Stimulated activated CD4-positive, alpha-beta T cell treated with anti-CD3 and anti-CD28 coated beads, TNF-alpha, amount 100 ng/mL, for 24 hours (primary cell): ENCODE measurements at regions not wholly inside any gene's neighbourhood (a gene's known extent, or its start where the extent isn't known, plus 50 kb on each side); places are given as distances from the start of the nearest gene placed in this dataset.

ENCODE experiments used
- DNase-seq, 3 experiments: peaks; one replicate each; pipeline ENCODE4 v3.0.0-alpha.2; 2020; ENCODE audit warnings: low read depth in 3 of 3

DNA sequence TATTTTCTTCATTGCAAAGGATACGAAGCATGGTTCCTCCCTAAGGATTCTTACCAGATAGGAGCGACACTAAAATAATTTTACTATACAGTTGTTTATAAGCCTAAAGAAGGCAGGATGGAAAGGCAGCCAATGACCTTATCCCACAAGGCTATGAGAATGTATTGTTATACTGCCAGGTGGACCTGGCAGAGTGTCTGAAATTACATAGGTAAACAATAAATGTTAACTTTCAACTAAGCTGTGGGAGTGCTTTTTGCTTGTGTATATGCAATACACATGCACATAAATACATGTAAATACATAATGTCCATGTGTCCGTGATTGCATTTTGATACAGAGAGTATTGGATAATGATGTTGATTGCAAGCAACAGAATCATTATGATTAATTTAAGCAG lies 850.6 kb downstream of the CENPC start:
- no peak for DNase-seq

DNA sequence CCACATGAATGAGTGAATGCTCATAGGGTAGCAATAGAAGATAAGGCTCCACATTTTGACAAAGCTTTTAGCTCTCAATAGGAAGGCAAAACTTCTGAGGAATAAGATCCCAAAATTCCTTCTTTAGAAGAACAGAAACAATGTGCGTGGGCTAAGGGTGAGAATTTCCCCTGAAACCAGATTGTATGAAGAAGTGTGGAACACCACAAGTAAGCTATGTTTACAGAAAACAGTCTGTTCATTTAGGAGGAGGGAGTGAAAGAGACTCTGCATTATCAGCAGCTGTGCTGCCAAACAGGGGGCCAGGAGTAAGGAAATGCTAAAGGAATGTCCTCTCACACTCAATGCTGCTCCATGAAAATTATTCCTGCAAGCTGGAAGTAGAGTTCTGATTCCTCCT lies 851.6 kb downstream of the CENPC start:
- DNase-seq = no peak

DNA sequence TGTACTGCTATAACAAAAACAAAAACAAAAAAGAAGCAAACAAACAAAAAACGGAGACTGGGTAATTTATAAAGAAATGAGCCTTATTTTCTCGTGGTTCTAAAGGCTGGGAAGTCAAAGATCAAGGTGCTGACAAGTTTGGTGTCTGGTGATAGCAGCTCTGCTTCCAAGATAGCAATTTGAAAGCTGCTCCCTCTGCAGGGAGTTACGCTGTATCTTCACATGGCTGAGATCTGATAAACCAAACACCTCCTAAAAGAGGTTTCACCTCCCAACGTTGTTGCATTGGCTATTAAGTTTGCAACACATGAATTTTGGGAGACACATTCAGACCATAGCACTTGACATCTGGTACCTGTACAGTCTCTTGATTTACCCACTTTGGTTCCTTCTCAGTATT lies 854.2 kb downstream of the CENPC start:
- DNase-seq = no peak

DNA sequence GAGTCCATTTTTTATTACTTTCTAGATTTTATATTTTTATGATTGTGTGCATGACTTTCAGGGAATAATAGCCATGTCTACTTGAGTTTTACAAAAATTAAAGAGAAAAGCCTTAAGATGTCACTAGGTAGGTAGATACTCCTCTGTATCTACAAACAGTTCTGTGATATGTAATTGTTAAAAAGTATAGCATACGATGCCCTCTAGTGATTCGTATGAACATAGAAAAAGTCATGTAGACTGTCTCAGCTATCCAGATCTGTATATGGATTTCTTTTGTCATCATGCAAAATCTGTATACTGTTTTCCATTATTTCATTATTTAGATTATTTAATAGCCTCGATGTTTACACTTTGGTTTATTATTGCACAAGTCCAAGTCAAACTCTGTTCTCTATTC lies 856.6 kb downstream of the CENPC start:
- no peak for DNase-seq

DNA sequence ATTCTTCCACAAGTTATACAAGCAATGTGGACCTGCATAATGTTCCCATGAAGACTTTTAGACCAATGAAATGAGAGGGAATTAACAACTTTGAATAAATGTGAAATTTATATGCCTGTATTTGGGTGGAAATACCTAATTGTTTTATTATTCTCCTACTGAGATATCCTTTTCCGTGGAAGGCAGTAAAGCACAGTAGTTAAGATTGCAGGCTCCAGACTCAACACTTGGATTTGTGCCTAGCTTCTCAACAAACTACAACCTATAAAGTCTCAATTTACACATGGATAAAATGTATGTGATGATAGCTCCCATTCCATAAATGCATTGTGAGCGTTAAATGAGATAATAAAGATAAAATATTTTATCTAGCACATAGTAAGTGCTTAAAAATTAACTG lies 857.8 kb downstream of the CENPC start:
- DNase-seq = no peak

DNA sequence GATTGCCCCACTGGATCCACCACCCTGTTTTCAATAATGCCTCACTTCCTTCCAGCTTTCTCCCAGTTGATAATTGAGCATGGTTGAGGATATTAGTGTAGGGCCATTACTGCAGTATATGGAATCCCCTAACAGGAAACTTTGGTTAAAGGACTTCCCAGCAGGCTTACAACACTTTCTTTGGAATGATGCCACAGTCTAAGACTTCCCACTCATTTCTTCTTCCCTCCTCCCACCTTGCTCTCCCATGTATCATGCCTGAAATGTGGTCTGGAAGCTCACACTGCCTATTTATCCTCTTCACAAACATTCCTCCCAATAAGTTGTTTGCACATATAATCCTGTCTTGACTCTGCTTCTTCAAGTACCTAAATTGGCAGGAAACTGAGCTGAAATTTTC lies 863.3 kb downstream of the CENPC start:
- DNase-seq = no peak

DNA sequence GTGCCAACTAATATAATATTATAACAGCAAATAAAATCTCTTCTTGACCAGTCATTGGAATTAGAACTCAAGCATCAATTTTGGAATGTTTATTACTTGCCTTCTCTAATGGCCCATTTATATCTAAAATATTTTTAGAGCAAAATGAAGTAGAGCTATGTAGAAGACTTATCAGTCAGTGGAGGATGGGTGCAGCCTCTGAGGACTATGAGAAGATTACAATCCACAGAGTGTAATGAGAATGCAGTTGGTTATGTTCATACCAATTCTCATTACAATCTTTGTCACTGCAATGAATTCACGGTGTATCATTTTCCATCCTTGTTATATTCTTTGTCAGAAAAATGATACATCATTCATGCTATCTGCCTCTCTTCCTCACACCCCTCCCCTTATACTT lies 878.1 kb downstream of the CENPC start:
- no peak for DNase-seq

DNA sequence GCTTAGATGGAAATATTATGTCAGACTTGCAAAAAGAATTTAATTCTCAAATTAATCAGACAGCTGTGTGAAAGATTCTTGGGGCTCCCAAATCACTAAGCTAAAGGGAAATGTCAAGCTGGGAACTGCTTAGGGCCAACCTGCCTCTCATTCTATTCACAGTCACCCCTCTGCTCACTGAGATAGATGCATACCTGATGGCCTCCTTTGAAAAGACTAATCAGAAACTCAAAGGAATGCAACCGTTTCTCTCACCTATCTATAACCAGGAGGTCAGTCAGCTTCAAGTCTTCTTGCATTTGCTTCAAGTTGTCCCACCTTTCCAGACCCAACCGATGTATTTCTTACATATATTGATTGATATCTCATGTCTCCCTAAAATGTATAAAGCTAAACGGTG lies 882.7 kb downstream of the CENPC start:
- no peak for DNase-seq

DNA sequence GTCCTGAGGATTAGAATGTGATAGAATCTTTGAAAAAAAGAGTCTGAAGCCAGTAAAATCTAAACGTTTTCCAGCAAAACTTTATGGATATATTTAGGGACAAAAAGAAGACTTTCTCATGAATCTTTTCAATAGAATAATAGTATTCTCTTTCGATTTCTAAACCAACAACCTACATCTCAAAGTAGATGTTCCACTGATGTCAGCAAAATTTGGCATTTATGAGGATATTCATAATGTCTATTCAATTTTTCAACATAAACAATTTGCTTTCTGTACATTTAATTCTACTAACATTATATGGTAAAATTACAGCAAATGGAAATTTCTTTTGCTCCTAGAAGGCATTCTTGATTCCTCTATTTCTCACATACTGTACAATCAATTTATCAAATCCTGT lies 886.5 kb downstream of the CENPC start:
- DNase-seq = no peak

DNA sequence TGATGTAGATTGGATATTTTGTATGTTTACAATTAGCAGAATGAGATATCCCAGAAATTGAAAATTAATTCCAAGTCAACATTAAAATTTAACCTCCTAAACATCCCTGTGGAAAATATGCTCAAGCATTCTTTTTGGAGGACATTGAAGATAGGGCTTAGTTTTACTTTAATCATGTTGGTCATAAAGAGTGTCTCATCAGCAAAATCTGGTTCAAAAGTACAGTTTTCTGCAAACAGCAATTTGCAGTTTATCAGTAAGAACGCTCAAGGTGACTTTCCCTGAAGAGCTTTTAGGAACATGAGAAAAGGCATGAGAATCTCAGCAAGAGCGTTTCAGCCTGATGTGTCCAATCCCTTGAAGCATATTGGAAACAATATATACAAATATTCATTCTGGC lies 889.8 kb downstream of the CENPC start:
- DNase-seq = no peak

DNA sequence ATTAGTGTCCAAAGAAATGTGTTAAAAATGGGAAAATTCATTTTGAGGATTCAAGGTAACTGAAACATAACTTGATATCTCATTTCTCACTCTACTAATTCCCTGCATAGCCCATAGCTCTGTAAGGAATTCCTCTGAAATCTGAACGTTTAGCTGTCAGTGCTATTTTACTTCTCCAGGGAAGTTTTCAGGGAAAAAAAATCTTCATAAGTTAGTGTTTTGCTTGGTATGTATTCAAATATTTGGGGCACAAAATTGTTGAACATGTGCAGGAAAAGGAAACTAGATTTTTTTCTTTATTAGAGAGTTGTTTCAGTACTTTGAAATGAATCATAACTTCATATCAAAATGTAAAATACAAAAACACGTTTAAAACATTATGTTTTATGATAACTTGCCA lies 891.4 kb downstream of the CENPC start:
- no peak for DNase-seq

DNA sequence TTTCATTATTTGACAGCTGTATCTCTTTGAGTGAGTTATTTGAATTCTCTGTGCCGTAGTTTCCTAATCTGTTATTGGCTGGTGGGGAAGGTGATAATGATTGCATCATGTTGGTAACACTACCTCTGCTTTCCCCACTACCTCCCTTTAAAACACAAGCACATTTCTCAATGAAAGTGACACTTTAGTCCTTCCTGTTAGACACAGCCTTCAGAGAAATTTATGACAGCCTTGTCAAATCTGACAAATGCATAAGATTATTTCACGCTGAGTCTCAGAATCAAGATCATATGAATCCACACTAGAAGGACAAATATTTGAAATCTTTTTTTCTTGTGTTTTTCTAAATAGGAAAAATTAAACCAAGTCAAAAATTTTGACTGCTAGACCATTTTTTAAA lies 896.1 kb downstream of the CENPC start:
- DNase-seq = no peak

DNA sequence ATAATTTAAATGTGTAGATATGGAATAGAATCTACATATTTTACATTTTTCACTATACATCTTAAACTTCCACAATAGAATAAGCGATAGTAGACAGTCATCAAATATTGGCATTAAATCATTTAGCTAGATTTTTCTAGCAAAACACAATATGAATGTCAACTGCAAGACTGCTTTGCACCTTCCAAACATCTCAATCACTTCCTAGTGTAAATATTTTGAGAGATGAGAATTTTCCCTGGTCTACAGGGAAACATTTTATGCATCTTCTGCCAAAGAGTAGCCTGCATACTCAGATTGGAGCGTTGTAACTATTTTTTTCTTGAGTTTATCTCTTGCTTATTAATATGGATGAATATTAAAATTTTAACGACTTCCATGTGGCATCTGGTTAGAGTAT lies 897.4 kb downstream of the CENPC start:
- DNase-seq = no peak

DNA sequence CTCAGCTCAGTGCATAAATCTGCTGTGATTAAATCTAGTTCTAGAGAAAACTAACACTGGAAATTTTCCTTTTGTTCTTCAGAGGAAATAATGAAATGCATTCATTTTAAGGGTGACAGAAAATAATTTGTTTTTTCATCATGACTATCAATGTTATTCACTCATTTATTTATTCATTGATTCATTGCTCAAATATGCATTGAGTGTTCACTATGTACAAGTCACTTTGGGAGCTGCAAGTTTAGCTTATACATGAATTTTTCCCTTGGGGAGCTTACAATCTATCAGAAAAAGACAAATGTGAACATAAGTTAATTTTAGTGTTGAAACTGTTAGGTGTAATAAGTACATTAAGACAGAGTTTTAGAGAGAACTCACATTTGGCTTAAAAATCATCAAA lies 897.8 kb downstream of the CENPC start:
- DNase-seq = no peak

DNA sequence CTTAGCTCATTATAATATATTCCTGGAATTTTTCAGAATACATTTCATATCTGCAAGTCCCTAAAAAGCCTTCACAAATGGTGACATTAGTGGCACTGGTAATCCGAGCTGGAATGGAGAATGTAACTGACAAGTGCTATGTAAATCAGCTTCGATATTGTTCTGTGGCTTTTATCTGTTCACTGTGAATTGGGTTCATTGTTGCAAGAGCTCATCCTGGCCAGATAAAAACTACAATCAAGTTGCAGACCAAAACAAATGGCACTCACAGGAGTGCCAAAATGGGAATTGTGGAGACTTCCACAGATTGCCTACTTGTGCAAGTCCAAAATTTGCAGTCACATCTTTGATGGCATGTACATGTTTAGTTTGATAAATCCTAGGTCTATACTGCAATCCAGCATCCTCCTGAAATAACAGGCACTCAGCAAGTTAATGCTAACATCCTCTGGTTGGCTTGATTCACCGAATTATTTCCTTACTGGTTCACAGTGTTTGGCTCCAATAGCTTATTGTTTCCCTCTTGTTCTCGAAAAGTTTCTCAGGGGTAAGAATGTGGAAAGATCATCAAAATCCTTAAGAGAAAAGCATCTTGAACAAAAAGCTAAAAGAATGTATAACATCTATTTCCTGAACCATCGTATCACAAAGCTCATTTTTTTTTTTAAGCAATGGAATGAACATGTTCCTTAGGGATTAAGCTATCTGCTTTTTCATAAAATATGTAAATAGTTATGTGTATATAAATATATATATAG lies 904.9 kb downstream of the CENPC start:
- no peak for DNase-seq

DNA sequence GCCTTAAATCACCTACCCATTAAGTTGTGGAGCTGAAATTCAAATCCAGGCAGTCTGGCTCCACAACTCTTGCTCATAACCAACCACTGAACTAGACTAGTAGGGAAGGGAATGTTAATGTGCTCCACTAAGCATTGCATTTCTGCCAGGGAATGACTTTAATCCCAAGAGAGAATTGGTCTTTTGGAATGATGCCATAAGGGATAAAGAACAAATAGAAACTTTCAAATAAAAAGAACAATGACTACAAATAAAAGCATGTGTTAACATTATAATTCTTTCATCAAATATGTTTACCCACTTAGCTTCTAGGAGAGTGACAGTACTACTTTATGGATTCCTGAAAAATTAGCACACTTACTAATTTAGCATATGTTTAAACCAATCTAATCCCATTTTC lies 905.9 kb downstream of the CENPC start:
- no peak for DNase-seq

DNA sequence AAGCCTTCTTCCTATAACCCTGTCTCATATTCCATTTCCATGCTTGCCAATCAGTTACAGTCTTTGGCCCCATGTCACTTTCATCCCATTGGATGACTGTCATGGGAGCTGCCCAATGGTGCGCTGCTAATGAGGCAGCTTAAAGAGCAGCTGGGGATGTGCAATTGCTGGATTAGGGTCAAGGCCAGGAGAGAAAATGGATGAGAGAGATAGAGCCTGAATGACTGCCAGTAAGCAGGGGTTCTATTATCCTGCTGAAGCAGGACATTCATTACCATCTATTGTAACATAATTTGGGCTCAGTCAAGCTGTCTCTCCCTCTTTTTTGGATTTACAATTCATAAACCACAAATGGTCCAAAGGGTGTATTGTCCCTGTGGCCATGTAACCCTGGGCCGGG lies 909.0 kb downstream of the CENPC start:
- no peak for DNase-seq

DNA sequence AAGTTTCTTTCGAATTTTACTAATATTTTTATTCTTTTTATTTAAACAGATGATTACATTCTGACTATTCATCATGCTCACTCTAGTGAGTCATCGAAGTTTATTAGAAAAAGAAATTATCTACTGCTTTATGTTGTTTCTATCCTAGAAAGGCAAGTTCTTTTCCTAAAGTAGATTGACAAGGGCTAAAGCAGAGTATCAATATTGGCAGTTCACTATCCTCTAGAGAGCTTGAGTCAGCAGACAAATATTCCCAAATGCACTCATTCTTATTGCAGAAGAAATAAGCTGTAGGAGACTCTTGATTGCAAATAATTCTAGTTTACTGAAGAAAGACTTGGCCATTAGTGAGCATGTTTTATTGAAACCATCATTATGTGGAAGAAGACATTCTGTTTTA lies 911.8 kb downstream of the CENPC start:
- no peak for DNase-seq

DNA sequence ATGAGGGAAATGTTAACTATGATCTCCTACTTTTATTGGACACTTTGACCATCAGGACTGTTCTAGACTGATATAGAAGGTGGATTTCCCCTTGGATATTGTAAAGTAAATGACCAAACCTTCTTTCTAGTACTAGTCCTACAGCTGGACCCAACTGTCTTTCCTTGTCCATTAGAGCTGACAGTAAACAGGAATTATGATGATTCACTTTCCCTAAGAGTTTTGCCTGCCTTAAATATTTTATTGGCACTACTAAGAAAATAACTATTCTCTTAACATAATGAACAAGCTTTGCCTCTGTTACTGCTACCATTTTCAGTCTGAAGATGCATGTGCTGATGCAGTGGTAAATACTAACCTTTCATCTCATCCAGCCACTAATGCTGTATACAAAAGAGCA lies 915.4 kb downstream of the CENPC start:
- no peak for DNase-seq

DNA sequence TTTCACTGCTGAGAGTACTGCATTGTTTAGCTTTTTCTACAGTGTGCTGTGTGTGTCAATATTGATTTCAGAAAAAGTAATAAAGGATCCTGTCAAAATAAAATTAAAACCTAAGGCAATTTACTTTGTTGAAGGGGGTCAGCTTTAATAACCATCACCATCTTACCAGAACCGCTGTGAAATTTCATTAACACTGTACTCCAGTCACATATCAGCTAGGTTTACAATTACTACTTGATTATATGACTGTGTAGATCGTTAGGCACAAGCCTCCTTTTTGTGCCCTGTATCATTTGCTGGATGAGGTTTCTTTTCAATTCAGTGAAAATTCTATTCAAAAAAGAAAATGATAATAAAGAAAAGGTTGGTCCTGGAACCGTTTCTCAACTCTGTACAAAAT lies 917.2 kb downstream of the CENPC start:
- DNase-seq = no peak

DNA sequence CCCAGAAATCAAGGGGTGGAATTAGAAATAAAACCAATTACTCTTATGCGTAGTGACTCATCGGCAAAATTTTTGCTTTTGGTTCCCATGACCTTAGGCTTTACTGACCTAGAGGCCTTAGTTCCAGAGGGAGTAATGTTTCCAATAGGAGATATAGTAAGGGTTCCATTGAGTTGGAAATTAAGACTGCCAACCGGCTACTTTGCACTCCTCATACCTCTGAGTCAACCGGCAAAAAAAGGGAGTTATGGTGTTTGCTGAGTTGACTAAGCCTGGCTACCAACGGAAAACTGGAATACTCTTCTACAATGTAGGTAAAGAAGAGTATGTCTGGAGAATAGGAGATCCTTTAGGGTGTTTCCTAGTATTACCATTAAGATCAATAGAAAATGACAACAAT lies 919.8 kb downstream of the CENPC start:
- DNase-seq = no peak

DNA sequence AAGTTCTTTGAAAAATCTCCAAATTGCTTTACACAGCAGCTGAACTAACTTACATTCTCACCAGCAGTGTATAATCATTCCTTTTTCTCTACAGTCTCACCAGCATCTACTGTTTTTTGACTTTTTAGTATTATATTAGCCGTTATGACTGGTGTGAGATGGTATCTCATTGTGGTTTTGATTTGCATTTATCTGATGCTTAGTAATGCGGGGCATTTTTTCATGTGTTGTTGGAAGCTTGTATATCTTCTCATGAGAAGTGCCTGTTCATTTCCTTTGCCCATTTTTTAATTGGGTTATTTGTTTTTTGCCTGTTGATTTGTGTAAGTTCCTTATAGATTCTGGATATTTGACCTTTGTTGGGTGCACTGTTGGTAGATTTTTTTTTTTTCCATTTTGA lies 931.7 kb downstream of the CENPC start:
- no peak for DNase-seq

DNA sequence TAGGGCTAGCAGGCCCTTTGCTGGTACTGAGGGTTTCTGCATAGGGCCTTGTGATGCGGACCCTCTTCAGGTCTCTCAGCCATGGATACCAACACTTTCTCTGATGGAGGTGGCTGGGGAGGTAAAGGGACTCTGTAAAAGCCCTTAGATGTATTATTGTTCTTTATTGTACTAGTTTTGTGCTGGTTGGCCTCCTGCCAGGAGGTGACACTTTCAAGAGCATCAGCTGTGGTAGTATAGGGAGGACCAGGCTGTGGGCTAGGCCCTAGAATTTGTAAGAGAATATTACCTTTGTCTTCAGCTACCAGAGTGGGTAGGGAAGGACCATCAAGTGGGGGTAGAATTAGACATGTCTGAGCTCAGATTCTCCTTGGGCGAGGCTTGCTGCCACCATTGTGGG lies 936.3 kb downstream of the CENPC start:
- no peak for DNase-seq

DNA sequence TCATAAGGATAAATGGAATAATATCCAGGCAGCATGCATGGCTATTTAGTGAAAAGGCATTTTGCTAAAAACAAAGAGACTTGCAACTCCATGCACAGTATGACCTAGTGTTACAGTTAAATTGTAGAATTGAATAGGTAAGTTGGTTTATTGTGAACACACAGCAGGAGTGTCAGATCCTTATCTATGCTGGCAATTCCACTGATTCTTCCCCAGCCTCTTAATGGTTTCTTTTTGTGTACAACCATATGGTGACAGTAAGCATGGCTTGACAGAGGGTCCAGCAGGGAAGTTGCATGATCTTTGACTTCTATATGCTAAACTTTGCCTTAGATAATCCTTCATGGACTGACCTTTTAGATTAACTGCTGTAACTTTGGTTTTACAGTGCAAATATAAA lies 936.6 kb upstream of the EPHA5 start:
- no peak for DNase-seq
